H1 (cell line): ENCODE measurements at regions not wholly inside any gene's neighbourhood (a gene's known extent, or its start where the extent isn't known, plus 50 kb on each side); places are given as distances from the start of the nearest gene placed in this dataset.

ENCODE experiments used
- EGR1 ChIP-seq: IDR thresholded peaks from 2 replicates; pipeline ENCODE4 v1.6.1; 2011; ENCODE audit warnings: low read depth, low read length, borderline replicate concordance
- GABPA ChIP-seq: IDR thresholded peaks from 2 replicates; pipeline ENCODE4 v1.6.1; 2011; ENCODE audit warnings: mild to moderate bottlenecking, low read length, moderate library complexity, borderline replicate concordance; ENCODE audit not compliant: insufficient read depth
- NANOG ChIP-seq: IDR thresholded peaks from 2 replicates; pipeline ENCODE4 v1.6.1; 2011; ENCODE audit warnings: low read length, low read depth, mild to moderate bottlenecking, inconsistent platforms; ENCODE audit not compliant: insufficient read depth, poor library complexity, severe bottlenecking
- NRF1 ChIP-seq: IDR thresholded peaks from 2 replicates; pipeline ENCODE4 v1.6.1; 2011; ENCODE audit warnings: mild to moderate bottlenecking, low read depth, low read length, improper control_type of control experiment
- POLR2A ChIP-seq, 2 experiments: IDR thresholded peaks; 1 replicate in 1 of 2; 2 replicates in 1 of 2; pipeline ENCODE4 v1.6.1; 2011; ENCODE audit warnings: low read depth in 2 of 2, low read length in 2 of 2, mild to moderate bottlenecking in 2 of 2; ENCODE audit errors: control extremely low read depth in 1 of 2
- RBBP5 ChIP-seq: IDR thresholded peaks from 2 replicates; pipeline ENCODE4 v1.7.1; 2012; ENCODE audit warnings: low read depth, mild to moderate bottlenecking, inconsistent platforms, low read length, moderate library complexity, borderline replicate concordance
- TAF1 ChIP-seq: IDR thresholded peaks from 2 replicates; pipeline ENCODE4 v1.6.1; 2011; ENCODE audit warnings: mild to moderate bottlenecking, low read depth, low read length
- TBP ChIP-seq: IDR thresholded peaks from 2 replicates; pipeline ENCODE4 v1.6.1; 2011; ENCODE audit warnings: low read depth, low read length, improper control_type of control experiment
- TF ChIP-seq, protein P1 (sequence below): IDR thresholded peaks from 2 replicates; pipeline ENCODE4 v1.6.1; 2012; ENCODE audit warnings: inconsistent platforms
- TF ChIP-seq, protein P2 (sequence below): fragments of 300-600 bp; sonication (generic); IDR thresholded peaks from 2 replicates; pipeline ENCODE4 v1.7.1; 2012; ENCODE audit warnings: low read length, moderate library complexity, mild to moderate bottlenecking, inconsistent platforms; ENCODE audit not compliant: insufficient replicate concordance

- TF ChIP-seq, protein P1, sequence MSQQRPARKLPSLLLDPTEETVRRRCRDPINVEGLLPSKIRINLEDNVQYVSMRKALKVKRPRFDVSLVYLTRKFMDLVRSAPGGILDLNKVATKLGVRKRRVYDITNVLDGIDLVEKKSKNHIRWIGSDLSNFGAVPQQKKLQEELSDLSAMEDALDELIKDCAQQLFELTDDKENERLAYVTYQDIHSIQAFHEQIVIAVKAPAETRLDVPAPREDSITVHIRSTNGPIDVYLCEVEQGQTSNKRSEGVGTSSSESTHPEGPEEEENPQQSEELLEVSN = no peak
- peak; percentile 63 to 88 for TF ChIP-seq POLR2A (IDR thresholded peaks at IDR 0.05; ENCODE audit: control extremely low read depth in 1 of 2, low read depth in 2 of 2, low read length in 2 of 2)
- TF ChIP-seq GABPA = no peak
- TF ChIP-seq NANOG = no peak
- TF ChIP-seq, protein P2, sequence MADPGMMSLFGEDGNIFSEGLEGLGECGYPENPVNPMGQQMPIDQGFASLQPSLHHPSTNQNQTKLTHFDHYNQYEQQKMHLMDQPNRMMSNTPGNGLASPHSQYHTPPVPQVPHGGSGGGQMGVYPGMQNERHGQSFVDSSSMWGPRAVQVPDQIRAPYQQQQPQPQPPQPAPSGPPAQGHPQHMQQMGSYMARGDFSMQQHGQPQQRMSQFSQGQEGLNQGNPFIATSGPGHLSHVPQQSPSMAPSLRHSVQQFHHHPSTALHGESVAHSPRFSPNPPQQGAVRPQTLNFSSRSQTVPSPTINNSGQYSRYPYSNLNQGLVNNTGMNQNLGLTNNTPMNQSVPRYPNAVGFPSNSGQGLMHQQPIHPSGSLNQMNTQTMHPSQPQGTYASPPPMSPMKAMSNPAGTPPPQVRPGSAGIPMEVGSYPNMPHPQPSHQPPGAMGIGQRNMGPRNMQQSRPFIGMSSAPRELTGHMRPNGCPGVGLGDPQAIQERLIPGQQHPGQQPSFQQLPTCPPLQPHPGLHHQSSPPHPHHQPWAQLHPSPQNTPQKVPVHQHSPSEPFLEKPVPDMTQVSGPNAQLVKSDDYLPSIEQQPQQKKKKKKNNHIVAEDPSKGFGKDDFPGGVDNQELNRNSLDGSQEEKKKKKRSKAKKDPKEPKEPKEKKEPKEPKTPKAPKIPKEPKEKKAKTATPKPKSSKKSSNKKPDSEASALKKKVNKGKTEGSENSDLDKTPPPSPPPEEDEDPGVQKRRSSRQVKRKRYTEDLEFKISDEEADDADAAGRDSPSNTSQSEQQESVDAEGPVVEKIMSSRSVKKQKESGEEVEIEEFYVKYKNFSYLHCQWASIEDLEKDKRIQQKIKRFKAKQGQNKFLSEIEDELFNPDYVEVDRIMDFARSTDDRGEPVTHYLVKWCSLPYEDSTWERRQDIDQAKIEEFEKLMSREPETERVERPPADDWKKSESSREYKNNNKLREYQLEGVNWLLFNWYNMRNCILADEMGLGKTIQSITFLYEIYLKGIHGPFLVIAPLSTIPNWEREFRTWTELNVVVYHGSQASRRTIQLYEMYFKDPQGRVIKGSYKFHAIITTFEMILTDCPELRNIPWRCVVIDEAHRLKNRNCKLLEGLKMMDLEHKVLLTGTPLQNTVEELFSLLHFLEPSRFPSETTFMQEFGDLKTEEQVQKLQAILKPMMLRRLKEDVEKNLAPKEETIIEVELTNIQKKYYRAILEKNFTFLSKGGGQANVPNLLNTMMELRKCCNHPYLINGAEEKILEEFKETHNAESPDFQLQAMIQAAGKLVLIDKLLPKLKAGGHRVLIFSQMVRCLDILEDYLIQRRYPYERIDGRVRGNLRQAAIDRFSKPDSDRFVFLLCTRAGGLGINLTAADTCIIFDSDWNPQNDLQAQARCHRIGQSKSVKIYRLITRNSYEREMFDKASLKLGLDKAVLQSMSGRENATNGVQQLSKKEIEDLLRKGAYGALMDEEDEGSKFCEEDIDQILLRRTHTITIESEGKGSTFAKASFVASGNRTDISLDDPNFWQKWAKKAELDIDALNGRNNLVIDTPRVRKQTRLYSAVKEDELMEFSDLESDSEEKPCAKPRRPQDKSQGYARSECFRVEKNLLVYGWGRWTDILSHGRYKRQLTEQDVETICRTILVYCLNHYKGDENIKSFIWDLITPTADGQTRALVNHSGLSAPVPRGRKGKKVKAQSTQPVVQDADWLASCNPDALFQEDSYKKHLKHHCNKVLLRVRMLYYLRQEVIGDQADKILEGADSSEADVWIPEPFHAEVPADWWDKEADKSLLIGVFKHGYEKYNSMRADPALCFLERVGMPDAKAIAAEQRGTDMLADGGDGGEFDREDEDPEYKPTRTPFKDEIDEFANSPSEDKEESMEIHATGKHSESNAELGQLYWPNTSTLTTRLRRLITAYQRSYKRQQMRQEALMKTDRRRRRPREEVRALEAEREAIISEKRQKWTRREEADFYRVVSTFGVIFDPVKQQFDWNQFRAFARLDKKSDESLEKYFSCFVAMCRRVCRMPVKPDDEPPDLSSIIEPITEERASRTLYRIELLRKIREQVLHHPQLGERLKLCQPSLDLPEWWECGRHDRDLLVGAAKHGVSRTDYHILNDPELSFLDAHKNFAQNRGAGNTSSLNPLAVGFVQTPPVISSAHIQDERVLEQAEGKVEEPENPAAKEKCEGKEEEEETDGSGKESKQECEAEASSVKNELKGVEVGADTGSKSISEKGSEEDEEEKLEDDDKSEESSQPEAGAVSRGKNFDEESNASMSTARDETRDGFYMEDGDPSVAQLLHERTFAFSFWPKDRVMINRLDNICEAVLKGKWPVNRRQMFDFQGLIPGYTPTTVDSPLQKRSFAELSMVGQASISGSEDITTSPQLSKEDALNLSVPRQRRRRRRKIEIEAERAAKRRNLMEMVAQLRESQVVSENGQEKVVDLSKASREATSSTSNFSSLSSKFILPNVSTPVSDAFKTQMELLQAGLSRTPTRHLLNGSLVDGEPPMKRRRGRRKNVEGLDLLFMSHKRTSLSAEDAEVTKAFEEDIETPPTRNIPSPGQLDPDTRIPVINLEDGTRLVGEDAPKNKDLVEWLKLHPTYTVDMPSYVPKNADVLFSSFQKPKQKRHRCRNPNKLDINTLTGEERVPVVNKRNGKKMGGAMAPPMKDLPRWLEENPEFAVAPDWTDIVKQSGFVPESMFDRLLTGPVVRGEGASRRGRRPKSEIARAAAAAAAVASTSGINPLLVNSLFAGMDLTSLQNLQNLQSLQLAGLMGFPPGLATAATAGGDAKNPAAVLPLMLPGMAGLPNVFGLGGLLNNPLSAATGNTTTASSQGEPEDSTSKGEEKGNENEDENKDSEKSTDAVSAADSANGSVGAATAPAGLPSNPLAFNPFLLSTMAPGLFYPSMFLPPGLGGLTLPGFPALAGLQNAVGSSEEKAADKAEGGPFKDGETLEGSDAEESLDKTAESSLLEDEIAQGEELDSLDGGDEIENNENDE = no peak
- TF ChIP-seq RBBP5 = no peak
- TF ChIP-seq EGR1 = 0 out of 2 replicates have a peak, but pooled peaks have one; percentile 25
- TF ChIP-seq NRF1 = peak; percentile 18; the same call in 1 of the 2 replicates
- TF ChIP-seq TBP = peak; percentile 32
- TF ChIP-seq TAF1 = peak; percentile 56
Measured at GRCh38 chr6:26225848-26226578, 138.8 kb downstream of the HFE start (continued).
